Thyroid gland (tissue), 4 donors: ENCODE measurements at regions not wholly inside any gene's neighbourhood (a gene's known extent, or its start where the extent isn't known, plus 50 kb on each side); places are given as distances from the start of the nearest gene placed in this dataset.

Experiments
- DNase-seq, 2 donors: peaks; one replicate each; pipeline ENCODE4 v3.0.0-alpha.2; 2019
- H3K27ac ChIP-seq, 3 donors: fragments of 200-600 bp; sonication (generic); 1 replicate in 2 of 3; 2 replicates in 1 of 3; pipeline ENCODE4 v1.5.1; 2016 to 2019; ENCODE audit warnings: mild to moderate bottlenecking in 1 of 3, moderate library complexity in 1 of 3
- H3K27me3 ChIP-seq: fragments of 200-600 bp; sonication (generic); one replicate; pipeline ENCODE4 v1.5.1; 2019
- H3K36me3 ChIP-seq, 2 donors: fragments of 200-600 bp; sonication (generic); one replicate each; pipeline ENCODE4 v1.5.1; 2016 to 2019
- H3K4me1 ChIP-seq, 2 donors: fragments of 200-600 bp; sonication (generic); one replicate each; pipeline ENCODE4 v1.5.1; 2017 to 2019
- H3K4me3 ChIP-seq, 3 donors: fragments of 200-600 bp; sonication (generic); replicated peaks in 1 of 3; 1 replicate in 2 of 3; 2 replicates in 1 of 3; pipeline ENCODE4 v1.5.1; 2016; ENCODE audit warnings: mild to moderate bottlenecking in 1 of 3
- H3K9me3 ChIP-seq: fragments of 200-600 bp; sonication (generic); one replicate; pipeline ENCODE4 v1.5.1; 2017
- CTCF ChIP-seq, 6 experiments: fragments of 200-600 bp in 3 of 6; fragments of 450-650 bp in 3 of 6; sonication (generic) in 3 of 6; IDR thresholded peaks; one replicate each; pipeline ENCODE4 v1.5.1; 2016 to 2019; ENCODE audit warnings: antibody characterized with exemption in 6 of 6, mild to moderate bottlenecking in 2 of 6, inconsistent platforms in 1 of 6, moderate library complexity in 1 of 6
- POLR2A ChIP-seq, 2 donors: fragments of 450-650 bp; IDR thresholded peaks; one replicate each; pipeline ENCODE4 v1.6.1; 2017; ENCODE audit warnings: antibody characterized with exemption in 2 of 2, mild to moderate bottlenecking in 2 of 2, moderate library complexity in 1 of 2
- WGBS, 2 donors: methylation state at CpG; one replicate each; pipeline ENCODE4 v1.1.5; 2017; 5-methylcytosine and 5-hydroxymethylcytosine counted together
- intact Hi-C: fragments of 100-400 bp; cut with DNase I; formaldehyde crosslinking; loops from one replicate; pipeline ENCODE4 v1.15.1; 2023

GRCh38 chr18:26722565-26722931, 143.0 kb downstream of the AQP4 start:
- intact Hi-C loops, result no loop called here
- H3K27me3 ChIP-seq, result no peaks in the 10 kb centered on the region
- WGBS, 2 donors, result 48 to 59% methylated on average over 2 of the region's 2 CpGs
- TF ChIP-seq CTCF (IDR thresholded peaks at IDR 0.05) (no peak), POLR2A (IDR thresholded peaks at IDR 0.05) (no peak)
- H3K4me1 ChIP-seq, result peaks cover 0 to 3% of the 10 kb centered on the region in 2 donors
- no peak overlapping the region for H3K4me3 ChIP-seq
- peak; percentile 36 to 53 for DNase-seq
- H3K27ac ChIP-seq, result no peak overlapping the region
- no peaks in the 10 kb centered on the region for H3K9me3 ChIP-seq
- H3K36me3 ChIP-seq, result no peaks in the 10 kb centered on the region

- TF ChIP-seq POLR2A (IDR thresholded peaks at IDR 0.05), result no peak
- no peak for TF ChIP-seq CTCF (IDR thresholded peaks at IDR 0.05)
- Histone ChIP-seq H3K4me1 (peaks cover 0 to 3% of the 10 kb centered on the region in 2 donors), H3K27me3 (no peaks in the 10 kb centered on the region), H3K36me3 (no peaks in the 10 kb centered on the region), H3K27ac (no peak overlapping the region), H3K4me3 (no peak overlapping the region), H3K9me3 (no peaks in the 10 kb centered on the region)
- intact Hi-C loops, result no loop called here
- WGBS, 2 donors, result 83 to 84% methylated on average over 8 to 9 of the region's 9 CpGs
- DNase-seq, result no peak
Observed at GRCh38 chr18:26721854-26722564, 143.5 kb downstream of the AQP4 start.

- 42 to 55% methylated on average over 1 of the region's 1 CpG for WGBS, 2 donors
- intact Hi-C loops, result no loop called here
- Histone ChIP-seq H3K27ac (peak overlapping the region in 1 of 3 donors; percentile 8), H3K9me3 (no peaks in the 10 kb centered on the region), H3K27me3 (no peaks in the 10 kb centered on the region), H3K36me3 (no peaks in the 10 kb centered on the region), H3K4me3 (no peak overlapping the region), H3K4me1 (peaks cover 0 to 3% of the 10 kb centered on the region in 2 donors)
- TF ChIP-seq POLR2A (IDR thresholded peaks at IDR 0.05), result no peak
- no peak for TF ChIP-seq CTCF (IDR thresholded peaks at IDR 0.05)
- no peak for DNase-seq
Observed at GRCh38 chr18:26719896-26720295, 145.6 kb downstream of the AQP4 start.

GRCh38 chr18:26717123-26717719, 148.3 kb downstream of the AQP4 start:
- no peak overlapping the region for H3K4me3 ChIP-seq
- no peaks in the 10 kb centered on the region for H3K9me3 ChIP-seq
- H3K36me3 ChIP-seq, result no peaks in the 10 kb centered on the region
- H3K27ac ChIP-seq, result no peak overlapping the region
- TF ChIP-seq CTCF (IDR thresholded peaks at IDR 0.05), result no peak
- no peak for TF ChIP-seq POLR2A (IDR thresholded peaks at IDR 0.05)
- 75 to 80% methylated on average over 4 of the region's 4 CpGs for WGBS, 2 donors
- H3K4me1 ChIP-seq, result peaks cover 0 to 3% of the 10 kb centered on the region in 2 donors
- DNase-seq, result no peak
- no peaks in the 10 kb centered on the region for H3K27me3 ChIP-seq
- intact Hi-C loops, result no loop called here

GRCh38 chr18:26714739-26715138, 150.8 kb downstream of the AQP4 start:
- H3K4me3 ChIP-seq, result no peak overlapping the region
- no peaks in the 10 kb centered on the region for H3K4me1 ChIP-seq
- intact Hi-C loops, result no loop called here
- H3K9me3 ChIP-seq, result no peaks in the 10 kb centered on the region
- H3K36me3 ChIP-seq, result no peaks in the 10 kb centered on the region
- 68 to 73% methylated on average over 6 of the region's 6 CpGs for WGBS, 2 donors
- no peak overlapping the region for H3K27ac ChIP-seq
- no peaks in the 10 kb centered on the region for H3K27me3 ChIP-seq
- no peak for TF ChIP-seq CTCF (IDR thresholded peaks at IDR 0.05)
- no peak for TF ChIP-seq POLR2A (IDR thresholded peaks at IDR 0.05)
- no peak for DNase-seq
